ENCODE measurements at regions not wholly inside any gene's neighbourhood (a gene's known extent, or its start where the extent isn't known, plus 50 kb on each side); places are given as distances from the start of the nearest gene placed in this dataset.
"Not testable (repeated sequence)": the region's sequence is repeated elsewhere in the genome, so short reads cannot be mapped to it uniquely, and the experiment has no call there.

- TF ChIP-seq EZH2 (IDR thresholded peaks at IDR 0.05; ENCODE audit: borderline replicate concordance, low read depth, low read length, severe bottlenecking) (no peak), CTCF (IDR thresholded peaks at IDR 0.05; ENCODE audit: borderline replicate concordance, extremely low read depth, low read length, poor library complexity, severe bottlenecking) (no peak)
- H3K27me3 ChIP-seq (ENCODE audit: insufficient read depth, low read length, poor library complexity), result no peaks in the 10 kb centered on the region
- no peaks in the 10 kb centered on the region for H4K20me1 ChIP-seq (ENCODE audit: insufficient read depth, low read length)
- no peaks in the 10 kb centered on the region for H3K4me1 ChIP-seq (ENCODE audit: insufficient read depth, low read length)
- H3K27ac ChIP-seq (ENCODE audit: low read length), result no peak overlapping the region
- no peaks in the 10 kb centered on the region for H3K9me3 ChIP-seq (ENCODE audit: insufficient read depth, low read length, severe bottlenecking)
- ATAC-seq (ENCODE audit: insufficient read depth, low read depth) (no peak), DNase-seq (no peak)
- no peaks in the 10 kb centered on the region for H3K79me2 ChIP-seq (ENCODE audit: insufficient read depth, low read length)
- H3K9ac ChIP-seq (ENCODE audit: low read depth, low read length), result no peak overlapping the region
- no peak overlapping the region for H3K4me3 ChIP-seq (ENCODE audit: low read depth in 1 of 2, low read length in 2 of 2)
- H3K4me2 ChIP-seq (ENCODE audit: insufficient read depth, low read length), result no peak overlapping the region
- no peak overlapping the region for H2AFZ ChIP-seq (ENCODE audit: low read depth, low read length)
- no peaks in the 10 kb centered on the region for H3K36me3 ChIP-seq (ENCODE audit: insufficient read depth, low read length)
Observed at GRCh38 chr2:226087051-226087450, 687.5 kb downstream of the NYAP2 start.

GRCh38 chr2:226086190-226086589 is 686.7 kb downstream of the NYAP2 start:
- no peak for DNase-seq
- no peak overlapping the region for H3K4me2 ChIP-seq (ENCODE audit: insufficient read depth, low read length)
- no peaks in the 10 kb centered on the region for H3K27me3 ChIP-seq (ENCODE audit: insufficient read depth, low read length, poor library complexity)
- H2AFZ ChIP-seq (ENCODE audit: low read depth, low read length), result no peak overlapping the region
- ATAC-seq (ENCODE audit: insufficient read depth, low read depth), result peak; percentile 40; the same call in 1 of the 3 replicates
- TF ChIP-seq CTCF (IDR thresholded peaks at IDR 0.05; ENCODE audit: borderline replicate concordance, extremely low read depth, low read length, poor library complexity, severe bottlenecking), result no peak
- TF ChIP-seq EZH2 (IDR thresholded peaks at IDR 0.05; ENCODE audit: borderline replicate concordance, low read depth, low read length, severe bottlenecking), result no peak
- no peak overlapping the region for H3K9ac ChIP-seq (ENCODE audit: low read depth, low read length)
- H3K9me3 ChIP-seq (ENCODE audit: insufficient read depth, low read length, severe bottlenecking), result no peaks in the 10 kb centered on the region
- no peaks in the 10 kb centered on the region for H4K20me1 ChIP-seq (ENCODE audit: insufficient read depth, low read length)
- H3K36me3 ChIP-seq (ENCODE audit: insufficient read depth, low read length), result no peaks in the 10 kb centered on the region
- H3K4me1 ChIP-seq (ENCODE audit: insufficient read depth, low read length), result no peaks in the 10 kb centered on the region
- H3K79me2 ChIP-seq (ENCODE audit: insufficient read depth, low read length), result no peaks in the 10 kb centered on the region
- H3K27ac ChIP-seq (ENCODE audit: low read length), result no peak overlapping the region
- H3K4me3 ChIP-seq (ENCODE audit: low read depth in 1 of 2, low read length in 2 of 2), result no peak overlapping the region

- not testable (repeated sequence) for DNase-seq; ATAC-seq (ENCODE audit: insufficient read depth, low read depth); H3K4me3 ChIP-seq (ENCODE audit: low read depth in 1 of 2, low read length in 2 of 2)
Observed at GRCh38 chr2:226085425-226085824, 685.9 kb downstream of the NYAP2 start.

GRCh38 chr2:226080334-226080733 is 680.8 kb downstream of the NYAP2 start:
- ATAC-seq (ENCODE audit: insufficient read depth, low read depth) (no peak), DNase-seq (no peak)
- no peaks in the 10 kb centered on the region for H4K20me1 ChIP-seq (ENCODE audit: insufficient read depth, low read length)
- H3K9me3 ChIP-seq (ENCODE audit: insufficient read depth, low read length, severe bottlenecking), result no peaks in the 10 kb centered on the region
- H3K36me3 ChIP-seq (ENCODE audit: insufficient read depth, low read length), result no peaks in the 10 kb centered on the region
- no peak overlapping the region for H3K9ac ChIP-seq (ENCODE audit: low read depth, low read length)
- no peak overlapping the region for H2AFZ ChIP-seq (ENCODE audit: low read depth, low read length)
- no peak overlapping the region for H3K4me2 ChIP-seq (ENCODE audit: insufficient read depth, low read length)
- H3K4me3 ChIP-seq (ENCODE audit: low read depth in 1 of 2, low read length in 2 of 2), result no peak overlapping the region
- TF ChIP-seq EZH2 (IDR thresholded peaks at IDR 0.05; ENCODE audit: borderline replicate concordance, low read depth, low read length, severe bottlenecking) (no peak), CTCF (IDR thresholded peaks at IDR 0.05; ENCODE audit: borderline replicate concordance, extremely low read depth, low read length, poor library complexity, severe bottlenecking) (no peak)
- H3K79me2 ChIP-seq (ENCODE audit: insufficient read depth, low read length), result no peaks in the 10 kb centered on the region
- H3K27me3 ChIP-seq (ENCODE audit: insufficient read depth, low read length, poor library complexity), result no peaks in the 10 kb centered on the region
- H3K27ac ChIP-seq (ENCODE audit: low read length), result no peak overlapping the region
- no peaks in the 10 kb centered on the region for H3K4me1 ChIP-seq (ENCODE audit: insufficient read depth, low read length)

More at GRCh38 chr2:226085425-226085824, 685.9 kb downstream of the NYAP2 start:
- H3K36me3 ChIP-seq (ENCODE audit: insufficient read depth, low read length); H2AFZ ChIP-seq (ENCODE audit: low read depth, low read length); H3K4me1 ChIP-seq (ENCODE audit: insufficient read depth, low read length); H4K20me1 ChIP-seq (ENCODE audit: insufficient read depth, low read length); H3K9me3 ChIP-seq (ENCODE audit: insufficient read depth, low read length, severe bottlenecking); H3K79me2 ChIP-seq (ENCODE audit: insufficient read depth, low read length); H3K9ac ChIP-seq (ENCODE audit: low read depth, low read length); H3K27ac ChIP-seq (ENCODE audit: low read length); H3K27me3 ChIP-seq (ENCODE audit: insufficient read depth, low read length, poor library complexity); H3K4me2 ChIP-seq (ENCODE audit: insufficient read depth, low read length): not testable (repeated sequence)
